HEK293T (cell line): ENCODE measurements at regions not wholly inside any gene's neighbourhood (a gene's known extent, or its start where the extent isn't known, plus 50 kb on each side); places are given as distances from the start of the nearest gene placed in this dataset.

Source experiments
- ARNT ChIP-seq: fragments of 450-650 bp; IDR thresholded peaks from 2 replicates; pipeline ENCODE4 v1.6.1; 2017; ENCODE audit warnings: mild to moderate bottlenecking
- BHLHE40 ChIP-seq: fragments of 450-650 bp; IDR thresholded peaks from 2 replicates; pipeline ENCODE4 v1.6.1; 2016; ENCODE audit warnings: mild to moderate bottlenecking, moderate library complexity, borderline replicate concordance
- ELF4 ChIP-seq: fragments of 450-650 bp; IDR thresholded peaks from 2 replicates; pipeline ENCODE4 v1.6.1; 2017; ENCODE audit warnings: antibody characterized with exemption
- FOXA1 ChIP-seq: fragments of 450-650 bp; IDR thresholded peaks from 2 replicates; pipeline ENCODE4 v1.6.1; 2016; ENCODE audit warnings: mild to moderate bottlenecking
- FOXK2 ChIP-seq: fragments of 450-650 bp; IDR thresholded peaks from 2 replicates; pipeline ENCODE4 v1.6.1; 2016; ENCODE audit warnings: mild to moderate bottlenecking
- FOXM1 ChIP-seq: fragments of 450-650 bp; IDR thresholded peaks from 2 replicates; pipeline ENCODE4 v1.6.1; 2017; ENCODE audit warnings: mild to moderate bottlenecking, borderline replicate concordance
- HDGF ChIP-seq: fragments of 450-650 bp; IDR thresholded peaks from 2 replicates; pipeline ENCODE4 v1.6.1; 2017; ENCODE audit warnings: antibody characterized with exemption, borderline replicate concordance
- L3MBTL2 ChIP-seq: fragments of 450-650 bp; conservative IDR thresholded peaks from 2 replicates; pipeline ENCODE4 v1.6.1; 2016; ENCODE audit warnings: mild to moderate bottlenecking
- LEF1 ChIP-seq: fragments of 450-650 bp; IDR thresholded peaks from 2 replicates; pipeline ENCODE4 v1.6.1; 2017; ENCODE audit warnings: mild to moderate bottlenecking, borderline replicate concordance
- PKNOX1 ChIP-seq: fragments of 450-650 bp; IDR thresholded peaks from 2 replicates; pipeline ENCODE4 v1.6.1; 2016
- SP1 ChIP-seq: fragments of 450-650 bp; IDR thresholded peaks from 2 replicates; pipeline ENCODE4 v1.6.1; 2017
- SUZ12 ChIP-seq: fragments of 450-650 bp; IDR thresholded peaks from 2 replicates; pipeline ENCODE4 v1.6.1; 2016; ENCODE audit warnings: mild to moderate bottlenecking
- ZNF384 ChIP-seq: fragments of 450-650 bp; IDR thresholded peaks from 2 replicates; pipeline ENCODE4 v1.6.1; 2016

GRCh38 chr16:16850274-16850673 lies 471.3 kb downstream of the NPIPA7 start:
- TF ChIP-seq BHLHE40 (no peak), ELF4 (no peak), ARNT (no peak), FOXM1 (no peak), LEF1 (no peak), FOXK2 (no peak), FOXA1 (no peak), SUZ12 (no peak), L3MBTL2 (no peak), SP1 (no peak), ZNF384 (no peak), HDGF (no peak), PKNOX1 (no peak)
